H9 (cell line): ENCODE measurements at regions not wholly inside any gene's neighbourhood (a gene's known extent, or its start where the extent isn't known, plus 50 kb on each side); places are given as distances from the start of the nearest gene placed in this dataset.

Source experiments
- DNase-seq: peaks from one replicate; pipeline ENCODE4 v3.0.0-alpha.2; 2017
- H2AFZ ChIP-seq: one replicate; pipeline ENCODE4 v1.6.1; 2013; ENCODE audit warnings: mild to moderate bottlenecking, low read length, control low read depth, moderate library complexity
- H2AK5ac ChIP-seq: 2 replicates; pipeline ENCODE4 v1.6.1; 2013; ENCODE audit warnings: low read length, control low read depth, mixed read lengths; ENCODE audit not compliant: insufficient read length
- H2BK120ac ChIP-seq: one replicate; pipeline ENCODE4 v1.6.1; 2013; ENCODE audit warnings: low read depth, mild to moderate bottlenecking, low read length, control low read depth, inconsistent platforms; ENCODE audit not compliant: poor library complexity, severe bottlenecking
- H2BK12ac ChIP-seq: 2 replicates; pipeline ENCODE4 v1.6.1; 2013; ENCODE audit warnings: low read length, control low read depth, mixed read lengths, low read depth; ENCODE audit not compliant: insufficient read length
- H2BK15ac ChIP-seq: 2 replicates; pipeline ENCODE4 v1.6.1; 2013; ENCODE audit warnings: low read depth, low read length, control low read depth
- H2BK20ac ChIP-seq: one replicate; pipeline ENCODE4 v1.6.1; 2013; ENCODE audit warnings: low read depth, mild to moderate bottlenecking, low read length, control low read depth, inconsistent platforms; ENCODE audit not compliant: poor library complexity, severe bottlenecking
- H2BK5ac ChIP-seq: 2 replicates; pipeline ENCODE4 v1.6.1; 2013; ENCODE audit warnings: low read length, control low read depth, mixed read lengths; ENCODE audit not compliant: insufficient read length
- H3K14ac ChIP-seq: 2 replicates; pipeline ENCODE4 v1.6.1; 2013; ENCODE audit warnings: low read length, control low read depth; ENCODE audit not compliant: insufficient read depth
- H3K18ac ChIP-seq: 2 replicates; pipeline ENCODE4 v1.6.1; 2013; ENCODE audit warnings: low read depth, mild to moderate bottlenecking, mixed read lengths, low read length, control low read depth; ENCODE audit not compliant: insufficient read length
- H3K23ac ChIP-seq: 2 replicates; pipeline ENCODE4 v1.6.1; 2013; ENCODE audit warnings: low read length, control low read depth, mixed read lengths, low read depth; ENCODE audit not compliant: insufficient read length
- H3K23me2 ChIP-seq: 2 replicates; pipeline ENCODE4 v1.6.1; 2013; ENCODE audit warnings: low read depth, mild to moderate bottlenecking, mixed read lengths, low read length, control low read depth; ENCODE audit not compliant: insufficient read length, poor library complexity, severe bottlenecking
- H3K27ac ChIP-seq: 2 replicates; pipeline ENCODE4 v1.5.1; 2013; ENCODE audit warnings: low read length, control low read depth, mixed read lengths, low read depth; ENCODE audit not compliant: insufficient read length
- H3K27me3 ChIP-seq: 2 replicates; pipeline ENCODE4 v1.6.1; 2013; ENCODE audit warnings: low read length, control low read depth, inconsistent platforms; ENCODE audit not compliant: insufficient read depth
- H3K4ac ChIP-seq: 2 replicates; pipeline ENCODE4 v1.6.1; 2013; ENCODE audit warnings: low read depth, mild to moderate bottlenecking, control low read depth, inconsistent platforms, low read length, moderate library complexity
- H3K4me1 ChIP-seq: 2 replicates; pipeline ENCODE4 v1.6.1; 2013; ENCODE audit warnings: low read length, control low read depth, inconsistent platforms; ENCODE audit not compliant: insufficient read depth
- H3K4me2 ChIP-seq: 2 replicates; pipeline ENCODE4 v1.6.1; 2013; ENCODE audit warnings: low read length, control low read depth, mixed read lengths; ENCODE audit not compliant: insufficient read length, insufficient read depth
- H3K56ac ChIP-seq: 2 replicates; pipeline ENCODE4 v1.6.1; 2013; ENCODE audit warnings: low read depth, mild to moderate bottlenecking, mixed read lengths, low read length, control low read depth; ENCODE audit not compliant: insufficient read length
- H3K79me1 ChIP-seq: 2 replicates; pipeline ENCODE4 v1.6.1; 2013; ENCODE audit warnings: low read depth, mild to moderate bottlenecking, moderate library complexity, low read length, control low read depth, inconsistent platforms; ENCODE audit not compliant: insufficient read depth, poor library complexity, severe bottlenecking
- H3K79me2 ChIP-seq: 2 replicates; pipeline ENCODE4 v1.6.1; 2013; ENCODE audit warnings: low read length, control low read depth, inconsistent platforms; ENCODE audit not compliant: insufficient read depth
- H3K9ac ChIP-seq: 2 replicates; pipeline ENCODE4 v1.6.1; 2013; ENCODE audit warnings: low read length, control low read depth, mixed read lengths; ENCODE audit not compliant: insufficient read length; ENCODE audit errors: extremely low read depth
- H3K9me3 ChIP-seq: one replicate; pipeline ENCODE4 v1.6.1; 2013; ENCODE audit warnings: low read depth, low read length, inconsistent platforms; ENCODE audit not compliant: control insufficient read depth
- H3T11ph ChIP-seq: one replicate; pipeline ENCODE4 v1.6.1; 2013; ENCODE audit warnings: mild to moderate bottlenecking, low read length, control low read depth, inconsistent platforms
- H4K20me1 ChIP-seq: one replicate; pipeline ENCODE4 v1.6.1; 2013; ENCODE audit not compliant: control insufficient read depth, insufficient read length, insufficient read depth
- H4K5ac ChIP-seq: 2 replicates; pipeline ENCODE4 v1.6.1; 2013; ENCODE audit warnings: low read depth, mild to moderate bottlenecking, mixed read lengths, low read length, control low read depth; ENCODE audit not compliant: insufficient read length
- H4K8ac ChIP-seq: replicated peaks from 2 replicates; pipeline ENCODE4 v1.6.1; 2013; ENCODE audit warnings: low read length, control low read depth, mixed read lengths, low read depth; ENCODE audit not compliant: insufficient read length
- H4K91ac ChIP-seq: 2 replicates; pipeline ENCODE4 v1.6.1; 2013; ENCODE audit warnings: low read depth, mild to moderate bottlenecking, moderate library complexity, mixed read lengths, low read length, control low read depth; ENCODE audit not compliant: insufficient read length
- H3K27ac Mint-ChIP-seq, 3 experiments: 2 replicates in 2 of 3; 3 replicates in 1 of 3; pipeline ENCODE4 v1.8.0; 2020 to 2021; ENCODE audit warnings: mixed read lengths in 3 of 3, mild to moderate bottlenecking in 1 of 3, moderate library complexity in 1 of 3
- H3K27me3 Mint-ChIP-seq: 2 replicates; pipeline ENCODE4 v1.8.0; 2021; ENCODE audit warnings: low read depth, mild to moderate bottlenecking, moderate library complexity, mixed read lengths
- H3K36me3 Mint-ChIP-seq, 3 experiments: 2 replicates in 2 of 3; 3 replicates in 1 of 3; pipeline ENCODE4 v1.8.0; 2020 to 2021; ENCODE audit warnings: low read depth in 3 of 3, mixed read lengths in 3 of 3; ENCODE audit not compliant: insufficient read depth in 1 of 3
- H3K4me1 Mint-ChIP-seq, 2 experiments: 2 replicates each; pipeline ENCODE4 v1.8.0; 2020; ENCODE audit warnings: mixed read lengths in 2 of 2
- H3K4me3 Mint-ChIP-seq, 2 experiments: 2 replicates in 1 of 2; 3 replicates in 1 of 2; pipeline ENCODE4 v1.8.0; 2020 to 2021; ENCODE audit warnings: mild to moderate bottlenecking in 2 of 2, mixed read lengths in 2 of 2, moderate library complexity in 1 of 2
- H3K9me3 Mint-ChIP-seq, 2 experiments: 2 replicates in 1 of 2; 3 replicates in 1 of 2; pipeline ENCODE4 v1.8.0; 2020; ENCODE audit warnings: mild to moderate bottlenecking in 2 of 2, mixed read lengths in 2 of 2, moderate library complexity in 1 of 2
- CTCF ChIP-seq: fragments of 200-600 bp; sonication (generic); conservative IDR thresholded peaks from 3 replicates; pipeline ENCODE4 v1.8.0; 2021; ENCODE audit warnings: antibody characterized with exemption, mild to moderate bottlenecking
- WGBS: extraction: QIAGEN DNeasy Blood & Tissue Kit; methylation state at CpG from one replicate; pipeline ENCODE4 v1.1.7; 2013; ENCODE audit warnings: missing lambda C conversion rate, low lambda C conversion rate, mixed read lengths; ENCODE audit not compliant: insufficient read length; ENCODE audit errors: extremely low coverage; 5-methylcytosine and 5-hydroxymethylcytosine counted together

- H4K20me1 ChIP-seq = no peaks in the 10 kb centered on the region
- Mint-ChIP-seq H3K27me3 (no peaks in the 10 kb centered on the region; the same call in 1 of the 2 replicates), H3K36me3 (no peaks in the 10 kb centered on the region), H3K9me3 (no peaks in the 10 kb centered on the region), H3K27ac (no peak overlapping the region), H3K4me3 (no peak overlapping the region), H3K4me1 (no peaks in the 10 kb centered on the region)
- no peak overlapping the region for H4K91ac ChIP-seq
- H3T11ph ChIP-seq = no peak overlapping the region
- H3K9ac ChIP-seq = no peak overlapping the region
- TF ChIP-seq CTCF = no peak
- no peak overlapping the region for H3K56ac ChIP-seq
- H3K27me3 ChIP-seq = no peaks in the 10 kb centered on the region
- no peaks in the 10 kb centered on the region for H3K79me2 ChIP-seq
- no peak overlapping the region for H3K4ac ChIP-seq
- no peak overlapping the region for H2AFZ ChIP-seq
- H4K8ac ChIP-seq = no peak overlapping the region
- H2BK15ac ChIP-seq = no peak overlapping the region
- no peak overlapping the region for H4K5ac ChIP-seq
- H3K18ac ChIP-seq = no peak overlapping the region
- no peaks in the 10 kb centered on the region for H3K79me1 ChIP-seq
- no peak overlapping the region for H2BK120ac ChIP-seq
- no peak overlapping the region for H2BK5ac ChIP-seq
- no peak overlapping the region for H2BK12ac ChIP-seq
- peaks cover 3% of the 10 kb centered on the region for H3K23me2 ChIP-seq
- no peaks in the 10 kb centered on the region for H3K4me1 ChIP-seq
- H3K9me3 ChIP-seq = no peaks in the 10 kb centered on the region
- WGBS = no CpG with 5 or more reads among the region's 3 CpGs
- no peak for DNase-seq
- H2AK5ac ChIP-seq = no peak overlapping the region
- H2BK20ac ChIP-seq = no peak overlapping the region
- H3K4me2 ChIP-seq = no peak overlapping the region
- H3K14ac ChIP-seq = no peak overlapping the region
- no peak overlapping the region for H3K23ac ChIP-seq
- no peak overlapping the region for H3K27ac ChIP-seq
Observed at GRCh38 chr1:229947968-229948367, 119.1 kb upstream of the GALNT2 start.
